Stomach (tissue), 8 donors: ENCODE measurements at regions not wholly inside any gene's neighbourhood (a gene's known extent, or its start where the extent isn't known, plus 50 kb on each side); places are given as distances from the start of the nearest gene placed in this dataset.

Source experiments
- DNase-seq, 2 donors: peaks; one replicate each; pipeline versions ENCODE4 v3.0.0 to v3.0.0-alpha.2; 2013 to 2019
- H3K27ac ChIP-seq, 5 donors: fragments of 200-600 bp in 4 of 5; sonication (generic) in 4 of 5; one replicate each; pipeline ENCODE4 v1.5.1; 2013 to 2019; ENCODE audit warnings: mild to moderate bottlenecking in 1 of 5, moderate library complexity in 1 of 5
- H3K27me3 ChIP-seq, 3 donors: fragments of 200-600 bp; sonication (generic); one replicate each; pipeline ENCODE4 v1.5.1; 2017 to 2019; ENCODE audit warnings: mixed run types in 1 of 3
- H3K36me3 ChIP-seq, 4 donors: fragments of 200-600 bp; sonication (generic); 1 replicate in 3 of 4; 2 replicates in 1 of 4; pipeline ENCODE4 v1.5.1; 2016 to 2019
- H3K4me1 ChIP-seq, 4 donors: fragments of 200-600 bp; sonication (generic); one replicate each; pipeline ENCODE4 v1.5.1; 2016 to 2019
- H3K4me3 ChIP-seq, 4 donors: fragments of 200-600 bp; sonication (generic) in 3 of 4; one replicate each; pipeline ENCODE4 v1.5.1; 2016 to 2019; ENCODE audit warnings: mild to moderate bottlenecking in 1 of 4
- H3K9me3 ChIP-seq, 4 donors: fragments of 200-600 bp; sonication (generic); one replicate each; pipeline ENCODE4 v1.5.1; 2016 to 2019
- EP300 ChIP-seq: sonication (generic); formaldehyde crosslinking; IDR thresholded peaks from one replicate; pipeline ENCODE4 v1.6.1; 2017; ENCODE audit warnings: antibody characterized with exemption
- POLR2A ChIP-seq, 4 donors: fragments of 450-650 bp; IDR thresholded peaks; one replicate each; pipeline ENCODE4 v1.6.1; 2016; ENCODE audit warnings: antibody characterized with exemption in 4 of 4, control low read depth in 2 of 4, mild to moderate bottlenecking in 1 of 4, moderate library complexity in 1 of 4
- POLR2AphosphoS5 ChIP-seq, 3 donors: sonication (generic); formaldehyde crosslinking; IDR thresholded peaks; one replicate each; pipeline ENCODE4 v1.6.1; 2016; ENCODE audit warnings: antibody characterized with exemption in 3 of 3
- WGBS, 5 donors: extraction: QIAGEN DNeasy Blood & Tissue Kit in 3 of 5; methylation state at CpG; one replicate each; pipeline versions ENCODE4 v1.1.5 to v1.1.7; 2013 to 2018; 5-methylcytosine and 5-hydroxymethylcytosine counted together
- intact Hi-C: fragments of 100-400 bp; cut with DNase I; formaldehyde crosslinking; loops from one replicate; pipeline ENCODE4 v1.15.1; 2023; ENCODE audit warnings: low total_unique reads
- TF ChIP-seq, protein P1 (sequence below), 7 experiments: fragments of 450-650 bp in 4 of 7; fragments of 200-600 bp in 3 of 7; sonication (generic) in 3 of 7; IDR thresholded peaks; one replicate each; pipeline ENCODE4 v1.5.1; 2016 to 2019; ENCODE audit warnings: antibody characterized with exemption in 7 of 7, control low read depth in 2 of 7, mild to moderate bottlenecking in 1 of 7
- donor health status: healthy with polysubstance abuse.
- donor health status: Bipolar disorder and iron deficiency.
- donor health status: healthy.

DNA sequence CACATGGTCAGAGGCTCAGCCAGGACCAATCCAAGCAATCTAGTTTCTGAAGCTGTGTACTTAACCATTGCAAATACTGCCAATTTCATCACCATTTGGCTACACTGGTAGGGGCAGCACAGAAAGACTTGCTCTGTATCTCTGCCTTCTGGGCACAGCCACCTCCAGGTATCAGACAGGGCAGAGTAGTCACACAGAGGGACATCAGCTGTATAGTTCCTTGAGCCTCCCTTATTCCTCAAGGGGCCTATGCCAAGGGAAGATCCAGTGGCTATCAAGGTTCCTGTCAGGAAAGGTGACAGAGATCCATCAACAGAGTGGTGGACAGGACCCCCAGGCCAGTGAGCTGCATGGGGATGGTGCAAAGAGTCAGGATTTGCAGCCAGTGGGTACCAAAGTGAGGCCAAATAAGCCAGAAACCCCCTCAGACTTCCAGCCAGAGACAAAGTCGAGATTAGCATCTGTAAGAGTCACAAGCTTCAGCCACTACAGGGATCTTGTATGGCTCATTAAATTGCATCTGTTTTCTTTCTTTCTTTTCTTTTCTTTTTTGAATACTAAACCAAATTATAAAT lies 381.6 kb upstream of the CPEB2 start:
- Histone ChIP-seq H3K4me1 (no peaks in the 10 kb centered on the region), H3K4me3 (no peak overlapping the region), H3K27me3 (no peaks in the 10 kb centered on the region), H3K9me3 (no peaks in the 10 kb centered on the region), H3K27ac (no peak overlapping the region), H3K36me3 (no peaks in the 10 kb centered on the region)
- intact Hi-C loops = no loop called here
- WGBS, 5 donors = 46 to 65% (median 62%) methylated on average over 1 of the region's 1 CpG
- no peak for DNase-seq
- TF ChIP-seq, protein P1, sequence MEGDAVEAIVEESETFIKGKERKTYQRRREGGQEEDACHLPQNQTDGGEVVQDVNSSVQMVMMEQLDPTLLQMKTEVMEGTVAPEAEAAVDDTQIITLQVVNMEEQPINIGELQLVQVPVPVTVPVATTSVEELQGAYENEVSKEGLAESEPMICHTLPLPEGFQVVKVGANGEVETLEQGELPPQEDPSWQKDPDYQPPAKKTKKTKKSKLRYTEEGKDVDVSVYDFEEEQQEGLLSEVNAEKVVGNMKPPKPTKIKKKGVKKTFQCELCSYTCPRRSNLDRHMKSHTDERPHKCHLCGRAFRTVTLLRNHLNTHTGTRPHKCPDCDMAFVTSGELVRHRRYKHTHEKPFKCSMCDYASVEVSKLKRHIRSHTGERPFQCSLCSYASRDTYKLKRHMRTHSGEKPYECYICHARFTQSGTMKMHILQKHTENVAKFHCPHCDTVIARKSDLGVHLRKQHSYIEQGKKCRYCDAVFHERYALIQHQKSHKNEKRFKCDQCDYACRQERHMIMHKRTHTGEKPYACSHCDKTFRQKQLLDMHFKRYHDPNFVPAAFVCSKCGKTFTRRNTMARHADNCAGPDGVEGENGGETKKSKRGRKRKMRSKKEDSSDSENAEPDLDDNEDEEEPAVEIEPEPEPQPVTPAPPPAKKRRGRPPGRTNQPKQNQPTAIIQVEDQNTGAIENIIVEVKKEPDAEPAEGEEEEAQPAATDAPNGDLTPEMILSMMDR (IDR thresholded peaks at IDR 0.05) = no peak
- TF ChIP-seq EP300 = no peak

DNA sequence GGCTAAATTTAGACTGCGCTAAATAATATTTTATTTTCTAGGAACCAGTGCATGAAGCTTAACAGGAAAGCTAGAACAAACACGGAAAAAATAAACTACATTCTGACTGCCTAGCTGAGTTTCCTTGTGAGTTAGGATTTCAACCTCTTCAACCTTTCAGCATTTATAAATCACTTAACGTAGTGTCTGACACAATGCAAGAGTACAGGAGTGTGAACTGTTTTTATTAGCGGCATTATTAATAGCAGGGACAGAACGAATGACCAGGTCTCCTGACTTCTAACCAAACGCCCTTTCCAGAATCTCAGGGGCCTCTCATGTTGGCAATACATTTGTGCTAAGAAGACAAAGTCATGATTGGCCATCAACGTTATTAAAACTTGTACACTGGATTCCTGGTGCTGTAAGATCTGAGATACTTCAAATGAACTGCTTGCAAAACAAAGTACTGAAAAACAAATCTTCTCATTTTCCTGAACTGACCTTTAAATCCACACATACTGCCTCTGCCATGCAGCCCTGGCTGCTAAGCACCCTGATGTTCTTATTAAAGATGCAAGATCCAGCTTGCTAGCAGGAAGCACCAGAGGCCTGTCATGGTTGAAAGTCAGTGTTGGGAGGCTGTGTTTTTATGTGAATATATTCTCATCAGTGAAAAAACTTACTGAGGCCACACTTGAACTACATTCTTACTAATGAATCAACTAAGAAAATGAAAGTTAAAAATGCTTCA lies 380.4 kb upstream of the CPEB2 start:
- intact Hi-C loops = no loop called here
- H3K9me3 ChIP-seq = no peaks in the 10 kb centered on the region
- no peaks in the 10 kb centered on the region for H3K36me3 ChIP-seq
- no peaks in the 10 kb centered on the region for H3K4me1 ChIP-seq
- TF ChIP-seq, protein P1 (IDR thresholded peaks at IDR 0.05) = no peak
- TF ChIP-seq POLR2A (IDR thresholded peaks at IDR 0.05) (no peak), POLR2AphosphoS5 (IDR thresholded peaks at IDR 0.05) (no peak), EP300 (no peak)
- 59 to 76% (median 71%) methylated on average over 7 of the region's 7 CpGs for WGBS, 5 donors
- no peak for DNase-seq
- no peaks in the 10 kb centered on the region for H3K27me3 ChIP-seq
- H3K27ac ChIP-seq = no peak overlapping the region
- no peak overlapping the region for H3K4me3 ChIP-seq

DNA sequence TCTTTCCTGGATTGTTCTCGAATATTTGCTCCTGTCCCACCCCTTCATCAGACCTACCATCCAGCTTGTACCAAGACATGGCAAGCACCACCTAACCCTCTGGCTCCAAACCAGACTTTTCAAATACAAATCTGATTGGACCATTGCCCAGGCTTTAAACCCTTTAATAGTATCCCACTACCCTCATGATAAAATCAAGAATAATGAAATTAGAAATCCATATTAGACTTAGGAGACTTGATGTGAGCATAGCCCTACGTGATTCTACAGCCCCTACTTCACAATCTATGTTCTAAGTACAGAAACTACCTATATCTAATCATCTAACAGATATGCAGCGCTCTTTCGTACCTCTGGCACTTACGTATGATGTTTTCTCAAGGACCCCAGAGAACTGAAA lies 375.2 kb upstream of the CPEB2 start:
- H3K9me3 ChIP-seq = no peaks in the 10 kb centered on the region
- intact Hi-C loops = no loop called here
- WGBS, 5 donors = 59 to 81% (median 73%) methylated on average over 5 of the region's 5 CpGs

DNA sequence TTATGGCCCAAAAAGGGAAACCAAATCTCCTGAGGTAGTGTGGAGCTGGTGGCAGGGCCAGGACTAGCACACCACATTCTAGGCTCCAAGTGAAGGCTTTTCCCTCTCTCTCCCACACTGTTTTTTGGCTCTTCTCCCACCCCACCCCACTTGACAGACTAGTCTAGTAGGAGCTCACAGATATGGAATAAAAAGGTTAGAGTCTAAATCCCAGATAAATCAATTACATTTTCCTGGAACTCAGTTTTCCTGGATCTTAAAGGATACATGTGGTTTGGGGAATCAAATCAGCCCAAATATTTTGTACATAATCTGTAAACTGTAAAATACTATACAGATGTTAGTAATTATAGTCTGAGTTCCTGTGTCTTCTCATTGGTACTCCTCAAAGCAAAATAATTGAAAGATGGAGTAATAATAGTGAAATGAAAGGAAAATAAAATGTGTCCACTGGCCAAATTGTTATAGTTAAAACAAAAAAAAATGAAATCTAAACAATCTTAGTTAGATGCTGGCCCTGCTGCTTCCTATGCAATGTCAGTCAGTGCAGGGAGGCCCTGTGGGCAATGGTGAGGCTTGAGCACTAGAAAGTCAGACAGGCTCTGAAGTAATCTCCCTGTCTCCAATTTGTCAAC lies 370.4 kb upstream of the CPEB2 start:
- TF ChIP-seq POLR2AphosphoS5 (IDR thresholded peaks at IDR 0.05) (no peak), EP300 (no peak), POLR2A (IDR thresholded peaks at IDR 0.05) (no peak)
- TF ChIP-seq, protein P1 (IDR thresholded peaks at IDR 0.05) = no peak

More for the DNA sequence above, 375.2 kb upstream of the CPEB2 start:
- TF ChIP-seq POLR2A (IDR thresholded peaks at IDR 0.05) = no peak
- TF ChIP-seq EP300 = no peak
- TF ChIP-seq POLR2AphosphoS5 (IDR thresholded peaks at IDR 0.05) = no peak
- TF ChIP-seq, protein P1 (IDR thresholded peaks at IDR 0.05) = no peak
- Histone ChIP-seq H3K4me1 (no peaks in the 10 kb centered on the region), H3K4me3 (no peak overlapping the region), H3K27me3 (no peaks in the 10 kb centered on the region), H3K27ac (no peak overlapping the region), H3K36me3 (no peaks in the 10 kb centered on the region)
- DNase-seq = no peak

More for the DNA sequence above, 370.4 kb upstream of the CPEB2 start:
- peak in 1 of 2 donors; percentile 10 for DNase-seq
- intact Hi-C loops = no loop called here
- Histone ChIP-seq H3K27me3 (no peaks in the 10 kb centered on the region), H3K36me3 (no peaks in the 10 kb centered on the region), H3K9me3 (peaks cover 0 to 11% (median 5%) of the 10 kb centered on the region in 4 donors), H3K27ac (no peak overlapping the region), H3K4me3 (no peak overlapping the region), H3K4me1 (no peaks in the 10 kb centered on the region)
